Mesenchymal stem cell (in vitro differentiated cells and primary cell): ENCODE measurements at regions not wholly inside any gene's neighbourhood (a gene's known extent, or its start where the extent isn't known, plus 50 kb on each side); places are given as distances from the start of the nearest gene placed in this dataset.
"Not testable (repeated sequence)": the region's sequence is repeated elsewhere in the genome, so short reads cannot be mapped to it uniquely, and the experiment has no call there.

Experiments used
- DNase-seq: peaks from one replicate; pipeline ENCODE4 v3.0.0-alpha.2; 2013
- H2AFZ ChIP-seq: one replicate; pipeline ENCODE4 v1.6.1; 2013; ENCODE audit warnings: low read depth, mild to moderate bottlenecking, control low read depth, inconsistent platforms, low read length, moderate library complexity
- H2AK5ac ChIP-seq: 2 replicates; pipeline ENCODE4 v1.6.1; 2013; ENCODE audit warnings: low read length, moderate library complexity, mild to moderate bottlenecking, inconsistent platforms; ENCODE audit not compliant: severe bottlenecking
- H2BK120ac ChIP-seq: one replicate; pipeline ENCODE4 v1.6.1; 2013; ENCODE audit warnings: low read depth, mild to moderate bottlenecking, inconsistent platforms, low read length, moderate library complexity
- H2BK12ac ChIP-seq, 2 experiments: one replicate each; pipeline ENCODE4 v1.6.1; 2013; ENCODE audit warnings: inconsistent platforms in 2 of 2, low read length in 2 of 2, mild to moderate bottlenecking in 2 of 2, moderate library complexity in 2 of 2, control low read depth in 1 of 2
- H2BK15ac ChIP-seq: one replicate; pipeline ENCODE4 v1.6.1; 2013; ENCODE audit warnings: mild to moderate bottlenecking, low read depth, inconsistent platforms; ENCODE audit not compliant: poor library complexity, severe bottlenecking
- H2BK5ac ChIP-seq: 2 replicates; pipeline ENCODE4 v1.6.1; 2013; ENCODE audit warnings: low read depth, mild to moderate bottlenecking, low read length, control low read depth, inconsistent platforms; ENCODE audit not compliant: poor library complexity, severe bottlenecking
- H3K14ac ChIP-seq, 2 experiments: one replicate each; pipeline ENCODE4 v1.6.1; 2013; ENCODE audit warnings: inconsistent platforms in 2 of 2, low read length in 2 of 2, control low read depth in 1 of 2, mild to moderate bottlenecking in 1 of 2, moderate library complexity in 1 of 2
- H3K18ac ChIP-seq, 2 experiments: one replicate each; pipeline ENCODE4 v1.6.1; 2013; ENCODE audit warnings: inconsistent platforms in 2 of 2, low read length in 2 of 2, control low read depth in 1 of 2, low read depth in 1 of 2, mild to moderate bottlenecking in 1 of 2
- H3K23ac ChIP-seq, 2 experiments: one replicate each; pipeline ENCODE4 v1.6.1; 2013; ENCODE audit warnings: inconsistent platforms in 2 of 2, low read length in 2 of 2, mild to moderate bottlenecking in 2 of 2, moderate library complexity in 2 of 2, control low read depth in 1 of 2
- H3K27ac ChIP-seq: 2 replicates; pipeline ENCODE4 v1.5.1; 2013; ENCODE audit warnings: mild to moderate bottlenecking, moderate library complexity, low read length, control low read depth, inconsistent platforms; ENCODE audit not compliant: poor library complexity, severe bottlenecking
- H3K27me3 ChIP-seq, 2 experiments: 2 replicates each; pipeline versions ENCODE4 v1.6.1 to v1.7.0; 2013; ENCODE audit warnings: low read length in 2 of 2, mild to moderate bottlenecking in 2 of 2, moderate library complexity in 2 of 2, control low read depth in 1 of 2, inconsistent platforms in 1 of 2; ENCODE audit not compliant: control insufficient read depth in 1 of 2, insufficient read depth in 1 of 2
- H3K36me3 ChIP-seq, 2 experiments: 2 replicates each; pipeline versions ENCODE4 v1.6.1 to v1.7.0; 2013; ENCODE audit warnings: low read length in 2 of 2, control low read depth in 1 of 2, inconsistent platforms in 1 of 2, low read depth in 1 of 2, mild to moderate bottlenecking in 1 of 2; ENCODE audit not compliant: insufficient read depth in 2 of 2, control insufficient read depth in 1 of 2
- H3K4ac ChIP-seq, 2 experiments: one replicate each; pipeline ENCODE4 v1.6.1; 2013; ENCODE audit warnings: inconsistent platforms in 2 of 2, low read length in 2 of 2, mild to moderate bottlenecking in 2 of 2, moderate library complexity in 2 of 2, control low read depth in 1 of 2, low read depth in 1 of 2
- H3K4me1 ChIP-seq: 2 replicates; pipeline ENCODE4 v1.6.1; 2013; ENCODE audit warnings: low read depth, low read length, control low read depth; ENCODE audit not compliant: control insufficient read depth, insufficient read depth
- H3K4me2 ChIP-seq: 2 replicates; pipeline ENCODE4 v1.6.1; 2013; ENCODE audit warnings: low read length, mild to moderate bottlenecking, inconsistent platforms; ENCODE audit not compliant: poor library complexity, severe bottlenecking
- H3K4me3 ChIP-seq, 2 experiments: 2 replicates each; pipeline versions ENCODE4 v1.5.1 to v1.7.0; 2013; ENCODE audit warnings: low read length in 2 of 2, mild to moderate bottlenecking in 2 of 2, control low read depth in 1 of 2, low read depth in 1 of 2; ENCODE audit not compliant: insufficient read depth in 1 of 2
- H3K79me1 ChIP-seq: replicated peaks from 2 replicates; pipeline ENCODE4 v1.6.1; 2013; ENCODE audit warnings: mild to moderate bottlenecking, control low read depth, low read length, inconsistent platforms; ENCODE audit not compliant: poor library complexity, severe bottlenecking
- H3K9ac ChIP-seq: 2 replicates; pipeline ENCODE4 v1.7.0; 2013; ENCODE audit warnings: mild to moderate bottlenecking, low read length, moderate library complexity
- H3K9me3 ChIP-seq: 2 replicates; pipeline ENCODE4 v1.7.0; 2013; ENCODE audit warnings: mild to moderate bottlenecking, low read length; ENCODE audit not compliant: control insufficient read depth
- H4K8ac ChIP-seq: one replicate; pipeline ENCODE4 v1.6.1; 2013; ENCODE audit warnings: inconsistent platforms, mild to moderate bottlenecking, low read length, moderate library complexity
- H4K91ac ChIP-seq: one replicate; pipeline ENCODE4 v1.6.1; 2013; ENCODE audit warnings: mild to moderate bottlenecking, low read length, inconsistent platforms
- WGBS: methylation state at CpG from one replicate; pipeline ENCODE4 v1.1.7; 2013; ENCODE audit warnings: mixed read lengths; 5-methylcytosine and 5-hydroxymethylcytosine counted together

GRCh38 chr2:113333735-113334134 lies 55.0 kb upstream of the PAX8 start:
- H3K14ac ChIP-seq, H3K79me1 ChIP-seq, H3K27ac ChIP-seq, H3K4me3 ChIP-seq, H2BK15ac ChIP-seq, H3K4me2 ChIP-seq, H2BK120ac ChIP-seq, H3K23ac ChIP-seq, H3K36me3 ChIP-seq, H4K91ac ChIP-seq, H3K18ac ChIP-seq, DNase-seq, H3K9me3 ChIP-seq, H3K4me1 ChIP-seq, H2BK12ac ChIP-seq, H3K4ac ChIP-seq, H2AK5ac ChIP-seq, H4K8ac ChIP-seq, H3K9ac ChIP-seq, H2BK5ac ChIP-seq, H3K27me3 ChIP-seq, H2AFZ ChIP-seq: not testable (repeated sequence)
- 73% methylated on average over 5 of the region's 5 CpGs for WGBS

- H2AK5ac ChIP-seq, result peak overlapping the region; percentile 91
- not testable (repeated sequence) for H3K27me3 ChIP-seq, H2BK15ac ChIP-seq, H2BK12ac ChIP-seq, H3K4me3 ChIP-seq, H2BK5ac ChIP-seq, H4K8ac ChIP-seq, H3K23ac ChIP-seq, H2AFZ ChIP-seq, H3K4me1 ChIP-seq, DNase-seq, H2BK120ac ChIP-seq, H4K91ac ChIP-seq, H3K4ac ChIP-seq, H3K18ac ChIP-seq, H3K4me2 ChIP-seq, H3K36me3 ChIP-seq, H3K79me1 ChIP-seq, H3K14ac ChIP-seq, H3K9me3 ChIP-seq
- H3K9ac ChIP-seq, result peak overlapping the region; percentile 77
- peak overlapping the region; percentile 25 for H3K27ac ChIP-seq
- WGBS, result 96% methylated on average over 4 of the region's 5 CpGs
Observed at GRCh38 chr2:113330060-113330767, 51.5 kb upstream of the PAX8 start.

GRCh38 chr2:113328973-113329372 lies 50.3 kb upstream of the PAX8 start:
- H2AFZ ChIP-seq, H3K23ac ChIP-seq, H4K91ac ChIP-seq, H3K9me3 ChIP-seq, H3K27me3 ChIP-seq, H3K14ac ChIP-seq, H2BK15ac ChIP-seq, DNase-seq, H2BK120ac ChIP-seq, H3K79me1 ChIP-seq, H3K18ac ChIP-seq, H3K36me3 ChIP-seq, H4K8ac ChIP-seq, H2BK12ac ChIP-seq, H3K4ac ChIP-seq, H3K4me2 ChIP-seq: not testable (repeated sequence)
- Histone ChIP-seq H3K4me1 (peaks cover 14% of the 10 kb centered on the region), H3K27ac (peak overlapping the region; percentile 40), H2BK5ac (peak overlapping the region; percentile 39), H3K4me3 (peak overlapping the region in 1 of 2 experiments; percentile 11), H3K9ac (peak overlapping the region; percentile 77), H2AK5ac (peak overlapping the region; percentile 94)
- 96% methylated on average over 9 of the region's 9 CpGs for WGBS

GRCh38 chr2:113328572-113328971 lies 49.9 kb upstream of the PAX8 start:
- not testable (repeated sequence) for H3K36me3 ChIP-seq, H3K4me2 ChIP-seq, H3K79me1 ChIP-seq, H3K9me3 ChIP-seq, DNase-seq, H2AK5ac ChIP-seq, H4K8ac ChIP-seq, H2BK12ac ChIP-seq, H3K18ac ChIP-seq, H3K4me3 ChIP-seq, H3K14ac ChIP-seq, H2BK5ac ChIP-seq, H4K91ac ChIP-seq, H3K23ac ChIP-seq, H3K27me3 ChIP-seq, H2BK120ac ChIP-seq, H3K4ac ChIP-seq, H2BK15ac ChIP-seq, H2AFZ ChIP-seq
- 100% methylated on average over 1 of the region's 1 CpG for WGBS
- H3K27ac ChIP-seq, result peak overlapping the region; percentile 40
- peaks cover 14% of the 10 kb centered on the region for H3K4me1 ChIP-seq
- H3K9ac ChIP-seq, result peak overlapping the region; percentile 77
